GM23248 (cell line): ENCODE measurements at regions not wholly inside any gene's neighbourhood (a gene's known extent, or its start where the extent isn't known, plus 50 kb on each side); places are given as distances from the start of the nearest gene placed in this dataset.
"Not testable (repeated sequence)": the region's sequence is repeated elsewhere in the genome, so short reads cannot be mapped to it uniquely, and the experiment has no call there.

ENCODE experiments used
- DNase-seq: peaks from one replicate; pipeline ENCODE4 v3.0.0-alpha.2; 2015
- H2AFZ ChIP-seq: fragments of 200-600 bp; sonication (generic); 2 replicates; pipeline ENCODE4 v1.6.1; 2016; ENCODE audit warnings: antibody characterized with exemption
- H3F3A ChIP-seq: fragments of 200-600 bp; sonication (generic); 2 replicates; pipeline ENCODE4 v1.6.1; 2016; ENCODE audit warnings: mild to moderate bottlenecking, antibody characterized with exemption, mixed run types; ENCODE audit not compliant: insufficient read depth
- H3K27ac ChIP-seq: fragments of 200-600 bp; sonication (generic); 2 replicates; pipeline ENCODE4 v1.5.1; 2016; ENCODE audit warnings: mild to moderate bottlenecking
- H3K27me3 ChIP-seq: fragments of 200-600 bp; sonication (generic); replicated peaks from 2 replicates; pipeline ENCODE4 v1.6.1; 2016; ENCODE audit warnings: mild to moderate bottlenecking; ENCODE audit not compliant: insufficient read depth
- H3K36me3 ChIP-seq: fragments of 200-600 bp; sonication (generic); 2 replicates; pipeline ENCODE4 v1.6.1; 2016; ENCODE audit warnings: low read depth, mild to moderate bottlenecking
- H3K4me1 ChIP-seq: fragments of 200-600 bp; sonication (generic); 2 replicates; pipeline ENCODE4 v1.6.1; 2016; ENCODE audit warnings: mild to moderate bottlenecking; ENCODE audit not compliant: insufficient read depth
- H3K4me2 ChIP-seq: fragments of 200-600 bp; sonication (generic); one replicate; pipeline ENCODE4 v1.6.1; 2016; ENCODE audit warnings: mild to moderate bottlenecking; ENCODE audit not compliant: unreplicated experiment
- H3K4me3 ChIP-seq: fragments of 200-600 bp; sonication (generic); 2 replicates; pipeline ENCODE4 v1.5.1; 2016; ENCODE audit warnings: mild to moderate bottlenecking
- H3K79me2 ChIP-seq: fragments of 200-600 bp; sonication (generic); 2 replicates; pipeline ENCODE4 v1.6.1; 2016; ENCODE audit warnings: mild to moderate bottlenecking; ENCODE audit not compliant: insufficient read depth
- H3K9ac ChIP-seq: fragments of 200-600 bp; sonication (generic); 2 replicates; pipeline ENCODE4 v1.6.1; 2016; ENCODE audit warnings: mild to moderate bottlenecking
- H3K9me2 ChIP-seq: fragments of 200-600 bp; sonication (generic); 2 replicates; pipeline ENCODE4 v1.6.1; 2016; ENCODE audit warnings: mixed run types, mild to moderate bottlenecking, moderate library complexity; ENCODE audit not compliant: insufficient read depth
- H3K9me3 ChIP-seq: fragments of 200-600 bp; sonication (generic); one replicate; pipeline ENCODE4 v1.6.1; 2017; ENCODE audit warnings: low read depth
- H4K20me1 ChIP-seq: fragments of 200-600 bp; sonication (generic); 2 replicates; pipeline ENCODE4 v1.6.0; 2016; ENCODE audit not compliant: insufficient read depth
- EZH2 ChIP-seq: fragments of 200-600 bp; sonication (generic); IDR thresholded peaks from 2 replicates; pipeline ENCODE4 v1.6.1; 2018; ENCODE audit warnings: antibody characterized with exemption, mild to moderate bottlenecking; ENCODE audit not compliant: insufficient read depth, poor library complexity, severe bottlenecking
- EZH2phosphoT487 ChIP-seq: fragments of 200-600 bp; sonication (generic); IDR thresholded peaks from 2 replicates; pipeline ENCODE4 v1.6.1; 2018; ENCODE audit warnings: antibody characterized with exemption, moderate library complexity, mild to moderate bottlenecking, low read depth; ENCODE audit not compliant: insufficient read depth
- WGBS, 2 experiments: methylation state at CpG; one replicate each; pipeline ENCODE4 v1.1.6; 2015 to 2017; ENCODE audit warnings: low lambda C conversion rate in 2 of 2, low coverage in 1 of 2; ENCODE audit errors: missing lambda C conversion rate in 2 of 2; 5-methylcytosine and 5-hydroxymethylcytosine counted together
- in situ Hi-C: fragments of 300-500 bp; cut with MboI; formaldehyde crosslinking; loops from 2 replicates; pipeline ENCODE4 v1.15.0; 2020

DNA sequence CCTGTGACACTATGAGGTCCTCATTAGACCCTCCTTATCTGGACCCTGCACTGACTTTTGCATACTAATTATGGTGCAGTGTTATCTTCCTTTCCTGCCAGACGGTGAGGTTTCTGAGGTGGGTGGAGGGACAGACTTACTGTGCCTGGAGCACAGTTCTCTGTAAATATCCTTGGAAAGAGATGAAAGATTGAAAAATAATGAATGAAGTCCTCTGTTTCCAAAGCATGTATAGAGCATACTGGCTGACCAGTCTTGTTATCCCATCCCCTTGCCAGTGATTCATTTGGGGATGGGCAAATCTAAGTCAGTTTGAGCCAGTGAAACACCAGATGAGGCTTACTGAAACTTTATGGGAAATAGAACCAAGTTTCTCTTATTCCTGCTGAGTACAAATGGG, 152.6 kb upstream of the HDDC2 start:
- in situ Hi-C loops: no loop called here
- no peaks in the 10 kb centered on the region for H3F3A ChIP-seq

GRCh38 chr6:125458493-125458892, 156.7 kb upstream of the HDDC2 start:
- 31% methylated on average over 1 of the region's 1 CpG for WGBS, 2 experiments
- H3K9me2 ChIP-seq, in situ Hi-C loops, H3K27me3 ChIP-seq, H2AFZ ChIP-seq, H3K4me2 ChIP-seq, H3K9me3 ChIP-seq, H3K36me3 ChIP-seq, H3K4me3 ChIP-seq, DNase-seq, H3K27ac ChIP-seq, H3K4me1 ChIP-seq, H4K20me1 ChIP-seq, H3K79me2 ChIP-seq, H3K9ac ChIP-seq, H3F3A ChIP-seq: not testable (repeated sequence)

More for the DNA sequence above, 152.6 kb upstream of the HDDC2 start:
- no peak overlapping the region for H3K9ac ChIP-seq
- H3K4me1 ChIP-seq: no peaks in the 10 kb centered on the region
- WGBS, 2 experiments: 23 to 44% methylated on average over 1 of the region's 1 CpG
- H3K27me3 ChIP-seq: no peaks in the 10 kb centered on the region
- no peak for TF ChIP-seq EZH2
- no peak for TF ChIP-seq EZH2phosphoT487
- H3K36me3 ChIP-seq: no peaks in the 10 kb centered on the region
- H3K9me3 ChIP-seq: no peaks in the 10 kb centered on the region
- no peaks in the 10 kb centered on the region for H3K9me2 ChIP-seq
- no peak overlapping the region for H2AFZ ChIP-seq
- no peak overlapping the region for H3K27ac ChIP-seq
- H4K20me1 ChIP-seq: no peaks in the 10 kb centered on the region
- no peaks in the 10 kb centered on the region for H3K79me2 ChIP-seq
- no peak for DNase-seq
- H3K4me3 ChIP-seq: no peak overlapping the region
- H3K4me2 ChIP-seq: no peak overlapping the region

- H4K20me1 ChIP-seq, H3K9me3 ChIP-seq, H3K4me1 ChIP-seq, H3K4me2 ChIP-seq, in situ Hi-C loops, H3F3A ChIP-seq, H3K27me3 ChIP-seq, H3K79me2 ChIP-seq, H3K9me2 ChIP-seq, H3K4me3 ChIP-seq, DNase-seq, H3K27ac ChIP-seq, H3K36me3 ChIP-seq, H2AFZ ChIP-seq, H3K9ac ChIP-seq: not testable (repeated sequence)
- 18 to 23% methylated on average over 1 of the region's 1 CpG for WGBS, 2 experiments
Observed at GRCh38 chr6:125465332-125465731, 163.6 kb upstream of the HDDC2 start.

DNA sequence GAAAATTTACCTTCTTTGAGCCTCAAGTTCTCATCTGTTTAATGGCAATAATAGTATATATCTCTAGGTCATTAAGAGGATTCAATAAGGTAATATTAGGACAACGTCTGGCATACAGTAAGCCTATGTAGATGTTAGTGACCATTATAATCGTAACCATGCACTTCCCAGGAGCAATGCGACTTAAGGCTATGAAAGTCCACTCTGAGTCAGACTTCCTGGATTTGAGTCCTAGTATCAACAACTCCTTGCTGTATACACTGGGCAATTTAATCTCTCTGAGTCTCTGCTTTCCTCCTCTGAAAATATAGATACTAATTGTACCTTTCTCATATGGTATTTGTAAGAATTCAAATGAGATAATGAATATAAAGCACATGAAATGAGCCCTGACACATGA, 168.1 kb upstream of the HDDC2 start:
- H3K36me3 ChIP-seq: no peaks in the 10 kb centered on the region
- WGBS, 2 experiments: 39 to 49% methylated on average over 3 of the region's 3 CpGs
- no peaks in the 10 kb centered on the region for H4K20me1 ChIP-seq

GRCh38 chr6:125471667-125472066, 169.9 kb upstream of the HDDC2 start:
- no peaks in the 10 kb centered on the region for H3K9me2 ChIP-seq
- no peaks in the 10 kb centered on the region for H3K9me3 ChIP-seq
- H3K36me3 ChIP-seq: no peaks in the 10 kb centered on the region
- 18 to 25% methylated on average over 1 of the region's 1 CpG for WGBS, 2 experiments
- no peak for DNase-seq
- H3F3A ChIP-seq: no peaks in the 10 kb centered on the region
- H3K4me1 ChIP-seq: no peaks in the 10 kb centered on the region
- no peaks in the 10 kb centered on the region for H3K79me2 ChIP-seq
- in situ Hi-C loops: no loop called here
- no peaks in the 10 kb centered on the region for H3K27me3 ChIP-seq
- H4K20me1 ChIP-seq: no peaks in the 10 kb centered on the region
- no peak overlapping the region for H3K4me3 ChIP-seq
- no peak overlapping the region for H3K4me2 ChIP-seq
- no peak overlapping the region for H3K27ac ChIP-seq
- no peak overlapping the region for H3K9ac ChIP-seq
- H2AFZ ChIP-seq: no peak overlapping the region
- TF ChIP-seq EZH2phosphoT487: no peak
- TF ChIP-seq EZH2: no peak

More for the DNA sequence above, 168.1 kb upstream of the HDDC2 start:
- no peak overlapping the region for H3K4me3 ChIP-seq
- TF ChIP-seq EZH2phosphoT487: no peak
- no peak for TF ChIP-seq EZH2
- H3K4me2 ChIP-seq: no peak overlapping the region
- no peak overlapping the region for H3K9ac ChIP-seq
- H3K9me3 ChIP-seq: no peaks in the 10 kb centered on the region
- no peak overlapping the region for H3K27ac ChIP-seq
- H3K9me2 ChIP-seq: no peaks in the 10 kb centered on the region
- no peaks in the 10 kb centered on the region for H3K27me3 ChIP-seq
- no peak for DNase-seq
- H3F3A ChIP-seq: no peaks in the 10 kb centered on the region
- in situ Hi-C loops: no loop called here
- H3K4me1 ChIP-seq: no peaks in the 10 kb centered on the region
- H3K79me2 ChIP-seq: no peaks in the 10 kb centered on the region
- no peak overlapping the region for H2AFZ ChIP-seq
